ENCODE measurements at regions not wholly inside any gene's neighbourhood (a gene's known extent, or its start where the extent isn't known, plus 50 kb on each side); places are given as distances from the start of the nearest gene placed in this dataset.

DNA sequence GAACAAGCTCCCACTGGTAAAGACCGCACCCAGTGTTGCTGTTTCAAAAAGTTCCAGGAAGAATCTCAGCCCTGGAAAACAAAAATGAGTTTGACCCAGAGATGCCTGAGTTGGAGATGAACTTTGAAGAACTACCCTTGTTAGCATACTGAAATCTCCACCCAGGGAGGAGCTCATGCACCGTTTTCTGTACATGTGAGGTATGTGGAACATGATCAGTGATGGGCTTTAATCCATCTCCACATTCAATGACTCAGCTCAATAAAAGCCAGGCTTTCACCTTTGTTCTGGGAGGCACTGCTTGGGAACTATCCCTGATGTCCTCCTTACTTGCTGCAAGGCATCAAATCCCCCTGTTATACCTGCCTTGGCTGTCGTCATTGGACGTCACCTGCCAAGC lies 279.9 kb downstream of the UQCRFS1 start:
- Histone ChIP-seq H3K79me1 (ENCODE audit: low read length) (no peaks in the 10 kb centered on the region), H3K56ac (ENCODE audit: low read length) (no peak overlapping the region), H3K4ac (ENCODE audit: low read depth, low read length) (no peak overlapping the region), H3K36me3 (ENCODE audit: control insufficient read depth, insufficient read depth, low read length) (no peaks in the 10 kb centered on the region), H2BK120ac (ENCODE audit: low read depth, low read length) (no peak overlapping the region), H2BK5ac (ENCODE audit: low read length) (no peak overlapping the region), H3K18ac (ENCODE audit: low read length) (no peak overlapping the region), H3K27ac (ENCODE audit: low read depth, low read length) (no peak overlapping the region), H3K79me2 (ENCODE audit: control insufficient read depth, insufficient read depth, low read length) (no peaks in the 10 kb centered on the region), H2AK5ac (ENCODE audit: low read length) (no peak overlapping the region), H3K9ac (ENCODE audit: low read length) (no peak overlapping the region), H4K5ac (ENCODE audit: low read length) (no peak overlapping the region), H3K4me2 (ENCODE audit: low read length) (no peak overlapping the region), H3K23ac (ENCODE audit: low read length) (no peak overlapping the region), H2BK15ac (replicated peaks; ENCODE audit: low read depth) (no peak overlapping the region), H3K4me1 (ENCODE audit: control insufficient read depth, low read depth, low read length) (no peaks in the 10 kb centered on the region), H4K8ac (ENCODE audit: low read depth, low read length) (no peak overlapping the region), H3K4me3 (ENCODE audit: low read length) (no peak overlapping the region), H3K27me3 (ENCODE audit: insufficient read depth, low read length, poor library complexity) (no peaks in the 10 kb centered on the region)
- no CpG with 5 or more reads among the region's 4 CpGs for WGBS (ENCODE audit: extremely low coverage, insufficient coverage, low lambda C conversion rate)
- DNase-seq: no peak

DNA sequence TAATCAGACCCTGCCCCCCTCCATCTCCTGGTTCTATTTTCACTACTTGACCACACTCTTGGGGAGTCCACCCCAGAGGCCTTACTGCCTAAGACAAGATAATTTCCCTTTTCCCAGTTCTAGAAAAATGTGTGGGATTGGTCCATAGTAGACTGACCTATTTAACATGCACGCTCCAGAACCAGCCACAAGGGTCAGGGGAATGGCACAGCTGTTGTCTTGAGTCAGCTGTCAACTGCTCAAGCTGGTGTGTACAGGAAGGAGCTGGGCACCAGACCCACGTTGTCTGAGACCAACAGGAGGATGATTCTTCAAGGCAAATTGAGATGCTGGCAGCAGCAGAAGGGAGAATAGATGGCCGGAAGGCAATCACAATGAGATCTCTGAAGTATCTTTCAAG lies 280.5 kb downstream of the UQCRFS1 start:
- Histone ChIP-seq H3K9ac (ENCODE audit: low read length) (no peak overlapping the region), H3K56ac (ENCODE audit: low read length) (no peak overlapping the region), H4K8ac (ENCODE audit: low read depth, low read length) (no peak overlapping the region), H2BK120ac (ENCODE audit: low read depth, low read length) (no peak overlapping the region), H3K23ac (ENCODE audit: low read length) (no peak overlapping the region), H3K4me2 (ENCODE audit: low read length) (no peak overlapping the region), H3K27me3 (ENCODE audit: insufficient read depth, low read length, poor library complexity) (no peaks in the 10 kb centered on the region), H3K18ac (ENCODE audit: low read length) (no peak overlapping the region), H2AK5ac (ENCODE audit: low read length) (no peak overlapping the region), H3K4ac (ENCODE audit: low read depth, low read length) (no peak overlapping the region), H3K4me1 (ENCODE audit: control insufficient read depth, low read depth, low read length) (no peaks in the 10 kb centered on the region), H3K79me1 (ENCODE audit: low read length) (no peaks in the 10 kb centered on the region), H4K5ac (ENCODE audit: low read length) (no peak overlapping the region), H2BK5ac (ENCODE audit: low read length) (no peak overlapping the region), H3K27ac (ENCODE audit: low read depth, low read length) (no peak overlapping the region), H3K36me3 (ENCODE audit: control insufficient read depth, insufficient read depth, low read length) (no peaks in the 10 kb centered on the region), H3K79me2 (ENCODE audit: control insufficient read depth, insufficient read depth, low read length) (no peaks in the 10 kb centered on the region), H3K4me3 (ENCODE audit: low read length) (no peak overlapping the region), H2BK15ac (replicated peaks; ENCODE audit: low read depth) (no peak overlapping the region)
- WGBS (ENCODE audit: extremely low coverage, insufficient coverage, low lambda C conversion rate): no CpG with 5 or more reads among the region's 3 CpGs
- no peak for DNase-seq

DNA sequence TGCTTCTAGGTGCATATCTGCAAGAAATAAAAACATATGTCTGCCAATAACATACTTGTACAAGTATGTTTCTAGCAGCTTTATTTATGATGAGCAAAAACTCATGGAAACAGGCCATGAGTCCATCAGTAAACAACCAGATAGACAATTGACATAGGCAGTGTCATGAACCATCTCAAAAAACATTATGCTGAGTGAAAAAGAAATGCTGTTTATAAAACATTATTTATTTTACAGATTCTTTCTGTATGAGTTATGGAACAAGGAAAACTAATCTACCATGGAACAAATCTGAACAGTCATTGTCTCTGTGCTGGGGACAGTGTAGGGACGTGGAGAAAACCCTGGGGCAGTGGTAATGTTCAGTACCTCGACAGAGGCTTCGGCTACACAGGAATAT lies 283.9 kb downstream of the UQCRFS1 start:
- H3K4me1 ChIP-seq (ENCODE audit: control insufficient read depth, low read depth, low read length): no peaks in the 10 kb centered on the region
- H4K5ac ChIP-seq (ENCODE audit: low read length): no peak overlapping the region
- no peak for DNase-seq
- H3K23ac ChIP-seq (ENCODE audit: low read length): no peak overlapping the region
- H3K79me2 ChIP-seq (ENCODE audit: control insufficient read depth, insufficient read depth, low read length): no peaks in the 10 kb centered on the region
- no peak overlapping the region for H3K4me3 ChIP-seq (ENCODE audit: low read length)
- H3K27me3 ChIP-seq (ENCODE audit: insufficient read depth, low read length, poor library complexity): no peaks in the 10 kb centered on the region
- no CpG with 5 or more reads among the region's 3 CpGs for WGBS (ENCODE audit: extremely low coverage, insufficient coverage, low lambda C conversion rate)
- H4K8ac ChIP-seq (ENCODE audit: low read depth, low read length): no peak overlapping the region
- H2BK5ac ChIP-seq (ENCODE audit: low read length): no peak overlapping the region
- H2AK5ac ChIP-seq (ENCODE audit: low read length): no peak overlapping the region
- H3K56ac ChIP-seq (ENCODE audit: low read length): no peak overlapping the region
- H3K4me2 ChIP-seq (ENCODE audit: low read length): no peak overlapping the region
- H2BK15ac ChIP-seq (replicated peaks; ENCODE audit: low read depth): no peak overlapping the region
- no peak overlapping the region for H2BK120ac ChIP-seq (ENCODE audit: low read depth, low read length)
- H3K36me3 ChIP-seq (ENCODE audit: control insufficient read depth, insufficient read depth, low read length): no peaks in the 10 kb centered on the region
- H3K18ac ChIP-seq (ENCODE audit: low read length): no peak overlapping the region
- no peaks in the 10 kb centered on the region for H3K79me1 ChIP-seq (ENCODE audit: low read length)
- no peak overlapping the region for H3K9ac ChIP-seq (ENCODE audit: low read length)
- H3K27ac ChIP-seq (ENCODE audit: low read depth, low read length): no peak overlapping the region
- H3K4ac ChIP-seq (ENCODE audit: low read depth, low read length): no peak overlapping the region

DNA sequence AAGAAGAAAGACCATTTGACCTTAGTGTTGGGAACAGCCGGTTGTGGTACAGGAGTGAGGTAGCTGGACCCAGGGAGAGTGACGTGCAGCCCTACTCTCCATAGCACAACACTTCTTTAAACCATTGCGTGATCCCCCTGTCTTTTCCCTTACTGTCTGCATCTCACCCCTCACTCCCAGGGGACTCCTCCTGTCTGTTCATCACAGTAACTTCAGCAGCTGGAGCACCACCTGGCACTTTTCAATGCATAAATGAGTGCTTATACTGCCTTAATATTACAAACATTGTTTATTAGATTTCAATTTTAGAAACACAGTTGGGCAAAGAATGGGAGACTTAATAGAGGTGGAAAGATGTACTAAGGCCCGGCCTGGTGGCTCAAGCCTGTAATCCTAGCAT lies 285.5 kb downstream of the UQCRFS1 start:
- no CpG with 5 or more reads among the region's 4 CpGs for WGBS (ENCODE audit: extremely low coverage, insufficient coverage, low lambda C conversion rate)
- DNase-seq: no peak
- no peak overlapping the region for H3K18ac ChIP-seq (ENCODE audit: low read length)
- H3K79me1 ChIP-seq (ENCODE audit: low read length): no peaks in the 10 kb centered on the region
- H3K4me3 ChIP-seq (ENCODE audit: low read length): no peak overlapping the region
- H3K23ac ChIP-seq (ENCODE audit: low read length): no peak overlapping the region
- H4K8ac ChIP-seq (ENCODE audit: low read depth, low read length): no peak overlapping the region
- H3K27me3 ChIP-seq (ENCODE audit: insufficient read depth, low read length, poor library complexity): no peaks in the 10 kb centered on the region
- no peak overlapping the region for H3K56ac ChIP-seq (ENCODE audit: low read length)
- H3K4me2 ChIP-seq (ENCODE audit: low read length): no peak overlapping the region
- no peaks in the 10 kb centered on the region for H3K79me2 ChIP-seq (ENCODE audit: control insufficient read depth, insufficient read depth, low read length)
- H2BK5ac ChIP-seq (ENCODE audit: low read length): no peak overlapping the region
- H2BK15ac ChIP-seq (replicated peaks; ENCODE audit: low read depth): no peak overlapping the region
- no peak overlapping the region for H2AK5ac ChIP-seq (ENCODE audit: low read length)
- H4K5ac ChIP-seq (ENCODE audit: low read length): no peak overlapping the region
- no peak overlapping the region for H3K9ac ChIP-seq (ENCODE audit: low read length)
- H3K4ac ChIP-seq (ENCODE audit: low read depth, low read length): no peak overlapping the region
- H3K36me3 ChIP-seq (ENCODE audit: control insufficient read depth, insufficient read depth, low read length): no peaks in the 10 kb centered on the region
- no peak overlapping the region for H2BK120ac ChIP-seq (ENCODE audit: low read depth, low read length)
- H3K4me1 ChIP-seq (ENCODE audit: control insufficient read depth, low read depth, low read length): no peaks in the 10 kb centered on the region
- no peak overlapping the region for H3K27ac ChIP-seq (ENCODE audit: low read depth, low read length)

DNA sequence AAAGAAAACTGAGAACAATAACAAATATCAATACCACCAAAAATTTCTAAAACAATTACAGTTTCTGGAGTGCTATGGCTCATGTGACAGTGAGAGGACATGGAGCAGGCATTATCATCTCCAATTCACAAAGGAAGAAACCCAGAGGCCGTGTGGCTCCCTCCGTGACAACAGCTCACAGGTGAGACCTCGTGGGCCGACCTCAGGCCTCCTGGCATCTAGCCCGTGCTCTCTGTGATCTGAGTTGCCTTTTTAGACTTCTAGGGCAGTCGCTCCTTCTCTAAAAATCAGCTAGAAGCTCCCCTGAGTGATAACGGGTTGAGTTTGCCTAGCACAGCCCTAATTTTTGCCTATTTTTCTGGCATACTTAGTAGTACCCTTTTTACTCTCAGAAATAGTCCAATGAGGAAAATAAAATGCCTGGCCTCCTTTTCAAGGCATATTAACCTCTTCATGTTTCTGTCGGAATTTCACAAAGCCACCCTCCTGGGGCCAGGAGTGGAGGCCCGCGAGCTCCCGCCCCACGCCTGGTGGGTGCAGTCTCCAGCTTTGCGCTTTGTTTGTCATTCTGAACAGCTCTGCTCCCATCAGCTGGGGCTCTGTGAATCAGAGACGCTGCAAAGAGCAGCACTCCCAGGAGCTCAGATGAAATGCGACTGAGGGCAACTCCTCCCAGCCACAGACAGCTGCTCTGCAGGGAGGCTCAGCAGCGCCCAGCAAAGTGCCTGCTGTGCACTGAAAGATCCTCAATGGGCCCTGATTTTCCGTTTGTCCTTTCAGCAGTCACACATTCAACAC lies 292.5 kb downstream of the UQCRFS1 start:
- Histone ChIP-seq H3K56ac (ENCODE audit: low read length) (no peak overlapping the region), H2BK120ac (ENCODE audit: low read depth, low read length) (no peak overlapping the region), H4K8ac (ENCODE audit: low read depth, low read length) (no peak overlapping the region), H2BK5ac (ENCODE audit: low read length) (no peak overlapping the region), H3K4ac (ENCODE audit: low read depth, low read length) (no peak overlapping the region), H3K4me2 (ENCODE audit: low read length) (no peak overlapping the region), H3K9ac (ENCODE audit: low read length) (no peak overlapping the region), H3K27me3 (ENCODE audit: insufficient read depth, low read length, poor library complexity) (no peaks in the 10 kb centered on the region), H3K23ac (ENCODE audit: low read length) (no peak overlapping the region), H3K18ac (ENCODE audit: low read length) (no peak overlapping the region), H4K5ac (ENCODE audit: low read length) (no peak overlapping the region), H3K27ac (ENCODE audit: low read depth, low read length) (no peak overlapping the region), H2BK15ac (replicated peaks; ENCODE audit: low read depth) (no peak overlapping the region), H3K79me2 (ENCODE audit: control insufficient read depth, insufficient read depth, low read length) (no peaks in the 10 kb centered on the region), H2AK5ac (ENCODE audit: low read length) (no peak overlapping the region), H3K4me1 (ENCODE audit: control insufficient read depth, low read depth, low read length) (no peaks in the 10 kb centered on the region), H3K4me3 (ENCODE audit: low read length) (no peak overlapping the region), H3K36me3 (ENCODE audit: control insufficient read depth, insufficient read depth, low read length) (no peaks in the 10 kb centered on the region), H3K79me1 (ENCODE audit: low read length) (no peaks in the 10 kb centered on the region)
- WGBS (ENCODE audit: extremely low coverage, insufficient coverage, low lambda C conversion rate): no CpG with 5 or more reads among the region's 17 CpGs
- DNase-seq: peak; percentile 19

DNA sequence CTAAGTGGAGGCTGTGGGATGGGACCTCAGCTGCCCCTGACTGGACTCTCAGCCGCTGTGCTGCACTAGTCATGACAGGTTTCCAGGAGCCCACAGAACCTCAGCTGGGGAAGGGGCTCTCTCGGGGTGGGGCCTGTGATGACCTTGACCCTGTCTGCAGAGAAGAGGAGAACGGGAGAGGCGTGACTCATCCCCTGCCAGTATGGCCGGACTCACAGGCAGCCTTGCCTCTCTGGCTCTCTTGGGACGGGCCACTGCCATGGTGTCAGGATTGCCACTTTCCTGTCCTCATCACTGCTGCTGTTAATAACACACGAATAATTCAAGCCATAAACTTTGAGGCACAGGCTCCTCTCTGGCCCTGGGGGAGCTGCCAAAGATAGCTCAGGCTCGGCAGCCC lies 295.3 kb downstream of the UQCRFS1 start:
- Histone ChIP-seq H3K18ac (ENCODE audit: low read length) (no peak overlapping the region), H2BK15ac (replicated peaks; ENCODE audit: low read depth) (no peak overlapping the region), H4K8ac (ENCODE audit: low read depth, low read length) (no peak overlapping the region), H3K4me3 (ENCODE audit: low read length) (no peak overlapping the region), H3K79me2 (ENCODE audit: control insufficient read depth, insufficient read depth, low read length) (no peaks in the 10 kb centered on the region), H2BK120ac (ENCODE audit: low read depth, low read length) (no peak overlapping the region), H3K36me3 (ENCODE audit: control insufficient read depth, insufficient read depth, low read length) (no peaks in the 10 kb centered on the region), H3K4ac (ENCODE audit: low read depth, low read length) (no peak overlapping the region), H3K27me3 (ENCODE audit: insufficient read depth, low read length, poor library complexity) (no peaks in the 10 kb centered on the region), H3K56ac (ENCODE audit: low read length) (no peak overlapping the region), H3K4me1 (ENCODE audit: control insufficient read depth, low read depth, low read length) (no peaks in the 10 kb centered on the region), H3K9ac (ENCODE audit: low read length) (no peak overlapping the region), H4K5ac (ENCODE audit: low read length) (no peak overlapping the region), H2AK5ac (ENCODE audit: low read length) (no peak overlapping the region), H3K23ac (ENCODE audit: low read length) (no peak overlapping the region), H2BK5ac (ENCODE audit: low read length) (no peak overlapping the region), H3K27ac (ENCODE audit: low read depth, low read length) (no peak overlapping the region), H3K79me1 (ENCODE audit: low read length) (no peaks in the 10 kb centered on the region), H3K4me2 (ENCODE audit: low read length) (no peak overlapping the region)
- WGBS (ENCODE audit: extremely low coverage, insufficient coverage, low lambda C conversion rate): no CpG with 5 or more reads among the region's 8 CpGs
- DNase-seq: no peak

Measured in mesendoderm (in vitro differentiated cells).